NCI-H748 treated with DMSO at 0.1 percent for 48 hours (cell line): ENCODE measurements at regions not wholly inside any gene's neighbourhood (a gene's known extent, or its start where the extent isn't known, plus 50 kb on each side); places are given as distances from the start of the nearest gene placed in this dataset.
"Not testable (repeated sequence)": the region's sequence is repeated elsewhere in the genome, so short reads cannot be mapped to it uniquely, and the experiment has no call there.

Experiments used
- DNase-seq: peaks from one replicate; lab custom pipeline; 2025; lab: John Stamatoyannopoulos, UW

DNA sequence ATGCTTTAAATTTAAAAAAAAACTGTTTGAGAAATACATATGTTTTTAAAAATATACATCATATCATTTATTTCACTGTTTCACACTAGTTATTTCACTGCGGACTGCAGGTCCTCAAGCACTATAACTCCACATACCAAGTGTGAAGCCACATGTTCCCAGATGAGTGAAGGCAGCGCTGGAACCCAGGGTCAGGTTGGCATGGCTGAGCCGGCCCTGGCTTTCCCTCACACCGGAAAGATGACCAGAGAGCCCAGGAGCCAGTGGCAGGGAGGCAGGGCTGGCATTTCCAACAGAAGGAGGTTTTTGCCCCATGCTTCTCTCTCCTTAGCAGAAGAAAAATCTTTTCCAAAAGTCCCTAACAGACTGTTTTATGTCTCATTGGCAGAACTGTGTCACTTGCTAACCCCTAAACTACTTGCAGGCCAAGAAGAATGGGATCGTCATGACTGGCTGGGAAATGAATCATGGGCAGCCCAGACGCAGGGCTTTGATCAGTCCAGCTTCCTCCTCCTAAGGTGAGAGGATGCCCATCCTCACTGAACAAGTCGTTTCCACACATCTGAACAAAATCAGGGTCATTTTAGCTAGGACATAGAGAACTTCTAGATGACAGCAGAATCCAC is 287.6 kb upstream of the HNRNPA3 start:
- no peak for DNase-seq

DNA sequence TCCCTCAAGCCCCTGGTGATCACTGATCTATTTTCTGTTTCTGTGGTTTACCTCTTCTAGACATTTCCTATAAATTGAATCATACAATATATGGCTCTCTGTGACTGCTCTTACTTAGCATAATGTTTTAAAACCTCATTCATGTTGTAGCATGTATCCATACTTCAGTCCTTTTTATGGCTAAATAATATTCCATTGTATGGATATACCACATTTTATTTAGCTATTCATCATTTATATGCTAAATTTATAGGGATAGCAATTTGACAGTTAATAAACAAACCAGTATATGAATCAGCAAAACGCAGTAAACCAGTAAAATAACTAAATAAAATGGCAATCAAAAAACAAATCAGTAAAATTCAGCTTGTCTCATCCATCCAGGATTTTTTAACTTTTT is 286.1 kb upstream of the HNRNPA3 start:
- no peak for DNase-seq

DNA sequence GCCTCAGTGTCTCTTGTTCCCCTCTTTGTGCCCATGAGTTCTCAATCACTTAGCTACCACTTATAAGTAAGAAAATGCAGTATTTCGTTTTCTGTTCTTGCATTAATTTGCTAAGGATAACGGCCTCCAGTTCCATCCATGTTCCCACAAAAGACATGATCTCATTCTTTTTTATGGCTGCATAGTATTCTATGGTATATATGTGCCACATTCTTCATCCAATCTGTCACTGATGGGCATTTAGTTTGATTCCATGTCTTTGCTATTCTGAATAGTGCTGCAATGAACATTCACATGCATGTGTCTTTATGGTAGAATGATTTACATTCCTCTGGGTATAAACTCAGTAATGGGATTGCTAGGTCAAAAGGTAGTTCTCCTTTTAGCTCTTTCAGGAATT is 283.2 kb upstream of the HNRNPA3 start:
- DNase-seq: not testable (repeated sequence)

- no peak for DNase-seq
Observed at GRCh38 chr2:176931588-176932563, 280.7 kb upstream of the HNRNPA3 start.

DNA sequence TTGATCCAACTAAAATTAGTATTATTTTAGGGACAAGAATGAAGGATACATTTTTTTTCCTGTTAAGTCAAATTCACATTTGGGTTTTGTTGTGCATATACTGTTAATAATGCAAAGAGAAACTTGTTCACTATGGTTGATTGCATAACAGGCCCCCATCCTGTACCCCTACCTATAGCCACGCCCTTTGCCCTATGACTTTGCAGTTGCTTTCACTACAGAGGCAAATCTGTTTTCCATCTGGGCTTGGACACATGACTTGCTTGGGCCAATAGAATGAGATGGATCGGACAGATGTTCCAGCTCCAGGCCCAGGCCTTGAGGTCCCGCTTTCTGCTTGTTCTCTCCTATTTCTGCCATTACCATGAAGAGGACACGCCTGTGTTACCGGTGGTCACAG is 278.5 kb upstream of the HNRNPA3 start:
- no peak for DNase-seq

GRCh38 chr2:176934869-176935415 is 277.7 kb upstream of the HNRNPA3 start:
- DNase-seq: no peak

DNA sequence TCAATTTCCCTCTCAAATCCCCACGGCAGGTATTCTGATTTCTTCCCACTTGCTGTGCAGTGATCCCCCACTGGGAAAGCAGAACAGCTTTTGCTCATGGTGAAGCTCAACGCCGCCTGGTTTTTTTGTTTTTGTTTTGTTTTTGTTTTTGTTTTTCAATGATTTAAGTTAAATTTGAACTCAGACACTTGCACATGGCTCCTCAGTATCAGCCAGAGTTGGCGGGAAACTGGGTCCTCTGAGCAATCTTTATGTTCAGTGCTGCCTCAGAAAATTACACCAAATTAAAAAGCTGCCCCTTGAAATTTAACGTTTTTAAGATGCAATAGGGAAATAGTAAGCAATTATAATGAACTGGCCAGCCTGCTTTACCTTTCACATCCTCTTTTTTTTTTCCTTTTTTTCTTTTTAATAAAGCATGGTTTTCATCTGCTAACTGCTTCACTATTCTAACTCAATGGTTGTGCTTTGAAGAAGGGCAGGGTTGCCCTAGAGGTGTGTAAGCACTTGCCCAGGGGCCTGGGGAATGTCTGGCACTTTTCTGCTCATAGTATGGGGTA is 277.0 kb upstream of the HNRNPA3 start:
- DNase-seq: no peak

DNA sequence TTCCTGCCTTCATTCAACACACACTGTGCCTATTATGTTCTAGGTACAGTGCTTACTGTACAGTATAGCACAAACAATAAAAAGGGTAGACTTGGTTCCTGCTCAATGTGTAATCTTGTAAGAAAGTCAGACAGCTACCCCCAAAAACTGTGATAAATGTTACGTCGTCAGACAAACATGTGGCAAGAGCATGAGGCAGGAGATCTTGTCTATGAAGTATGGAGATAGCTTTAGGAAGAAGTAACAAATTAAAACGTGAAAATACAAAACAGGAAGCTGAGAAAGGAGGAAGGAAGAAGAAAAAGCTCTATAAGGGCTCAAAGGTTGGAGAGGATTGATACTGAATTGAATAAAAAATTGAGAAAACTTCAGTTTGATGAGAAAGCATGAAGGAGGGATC is 276.2 kb upstream of the HNRNPA3 start:
- no peak for DNase-seq

- no peak for DNase-seq
Observed at GRCh38 chr2:176944998-176945397, 267.6 kb upstream of the HNRNPA3 start.

- DNase-seq: no peak
Observed at GRCh38 chr2:176947754-176948153, 264.8 kb upstream of the HNRNPA3 start.

- not testable (repeated sequence) for DNase-seq
Observed at GRCh38 chr2:176951218-176951617, 261.4 kb upstream of the HNRNPA3 start.

DNA sequence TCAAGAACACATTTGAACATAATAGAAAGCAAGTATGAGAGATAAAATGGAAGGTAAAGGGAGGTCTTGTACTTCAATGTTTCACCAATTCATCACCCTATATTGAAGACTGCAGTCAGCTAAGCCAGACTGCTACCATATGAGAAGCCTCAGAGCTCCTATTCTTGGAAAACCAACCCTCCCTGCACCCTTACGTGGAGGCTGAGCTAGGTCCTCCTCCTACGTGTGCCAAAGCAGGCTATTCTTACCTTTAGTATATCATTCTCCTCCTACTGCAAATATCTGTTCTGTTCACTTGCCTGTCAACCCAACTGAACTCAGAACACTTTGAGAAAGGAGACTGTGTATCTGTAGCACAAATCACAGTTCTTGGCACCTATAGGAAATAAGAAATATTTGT is 255.8 kb upstream of the HNRNPA3 start:
- DNase-seq: no peak

DNA sequence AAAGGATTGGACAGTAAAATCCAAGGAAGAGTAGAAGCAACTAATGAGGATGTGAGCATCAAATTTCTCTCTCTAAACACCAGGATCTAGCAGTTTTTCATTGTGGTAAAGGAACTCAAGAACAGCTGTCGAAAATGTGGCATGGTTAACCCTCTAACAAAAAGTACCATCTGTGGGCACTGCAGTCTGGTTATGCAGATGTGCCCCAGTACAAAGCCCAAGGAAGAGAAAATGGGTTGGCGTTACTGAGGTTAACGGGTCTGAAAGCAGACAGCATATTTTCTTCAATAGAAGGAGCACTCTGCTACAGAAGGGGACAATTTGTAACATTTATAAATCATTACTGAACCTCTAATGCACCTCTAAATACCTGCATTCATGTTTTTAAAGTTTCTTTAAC is 253.0 kb upstream of the HNRNPA3 start:
- DNase-seq: no peak

- DNase-seq: no peak
Observed at GRCh38 chr2:176960061-176960460, 252.5 kb upstream of the HNRNPA3 start.

- no peak for DNase-seq
Observed at GRCh38 chr2:176960736-176961520, 251.7 kb upstream of the HNRNPA3 start.

GRCh38 chr2:176961775-176962619 is 250.6 kb upstream of the HNRNPA3 start:
- DNase-seq: no peak

DNA sequence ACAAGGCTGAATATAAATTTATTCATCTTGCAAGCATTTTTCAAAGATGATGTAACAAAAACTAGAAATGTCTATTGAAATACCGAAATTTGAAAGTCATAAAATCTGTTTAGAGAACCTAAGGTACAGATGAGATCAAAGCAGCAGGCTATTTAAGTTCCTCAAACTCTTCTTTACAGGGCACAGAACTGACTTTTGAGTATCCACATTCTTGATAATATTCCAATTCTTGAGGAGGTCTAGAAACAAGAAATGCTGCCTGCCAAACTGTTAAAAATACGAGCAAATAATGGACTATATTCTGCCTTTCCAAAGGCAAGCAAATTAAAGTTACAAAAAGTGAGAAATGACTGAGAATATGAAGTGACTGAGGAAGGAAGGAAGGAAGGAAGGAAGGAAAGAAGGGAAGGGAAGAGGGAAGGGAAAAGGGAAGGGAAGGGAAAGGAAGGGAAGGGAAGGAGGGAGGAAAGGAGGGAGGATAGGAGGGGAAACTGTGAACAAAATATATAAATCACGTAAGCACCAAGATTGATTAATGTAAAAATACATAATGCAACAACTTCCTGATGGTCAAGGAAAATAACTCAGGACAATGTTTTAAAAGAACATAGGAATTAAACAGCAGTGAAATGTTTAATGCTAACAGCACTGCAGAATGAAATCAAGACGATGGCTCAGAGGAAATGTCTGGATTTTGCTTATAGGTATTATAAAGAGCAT is 248.9 kb upstream of the HNRNPA3 start:
- no peak for DNase-seq

DNA sequence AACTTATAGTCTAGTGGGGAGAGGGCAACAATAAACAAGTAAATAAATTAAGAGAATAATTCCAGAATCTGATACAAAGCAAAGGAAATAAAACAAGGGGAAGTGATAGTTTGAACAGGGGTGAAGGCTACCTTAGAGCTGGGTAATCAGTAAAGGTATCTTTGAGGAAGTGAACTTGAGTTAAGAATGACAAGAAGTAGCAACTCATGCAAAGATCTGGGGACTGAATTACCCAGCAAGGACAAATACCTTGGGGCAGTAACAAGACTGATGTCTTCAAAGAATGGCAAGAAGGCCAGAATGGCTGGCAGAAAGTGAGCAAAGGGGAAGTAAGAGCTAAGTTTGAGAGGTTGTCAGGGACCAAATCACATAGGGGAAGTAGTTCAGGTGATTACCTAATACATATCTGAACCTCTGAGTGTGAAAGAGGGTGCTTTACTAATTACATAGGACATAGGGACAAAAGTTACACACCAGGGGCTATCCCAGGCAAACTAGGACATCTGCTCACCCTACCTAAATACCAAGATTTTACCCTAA is 244.6 kb upstream of the HNRNPA3 start:
- no peak for DNase-seq

DNA sequence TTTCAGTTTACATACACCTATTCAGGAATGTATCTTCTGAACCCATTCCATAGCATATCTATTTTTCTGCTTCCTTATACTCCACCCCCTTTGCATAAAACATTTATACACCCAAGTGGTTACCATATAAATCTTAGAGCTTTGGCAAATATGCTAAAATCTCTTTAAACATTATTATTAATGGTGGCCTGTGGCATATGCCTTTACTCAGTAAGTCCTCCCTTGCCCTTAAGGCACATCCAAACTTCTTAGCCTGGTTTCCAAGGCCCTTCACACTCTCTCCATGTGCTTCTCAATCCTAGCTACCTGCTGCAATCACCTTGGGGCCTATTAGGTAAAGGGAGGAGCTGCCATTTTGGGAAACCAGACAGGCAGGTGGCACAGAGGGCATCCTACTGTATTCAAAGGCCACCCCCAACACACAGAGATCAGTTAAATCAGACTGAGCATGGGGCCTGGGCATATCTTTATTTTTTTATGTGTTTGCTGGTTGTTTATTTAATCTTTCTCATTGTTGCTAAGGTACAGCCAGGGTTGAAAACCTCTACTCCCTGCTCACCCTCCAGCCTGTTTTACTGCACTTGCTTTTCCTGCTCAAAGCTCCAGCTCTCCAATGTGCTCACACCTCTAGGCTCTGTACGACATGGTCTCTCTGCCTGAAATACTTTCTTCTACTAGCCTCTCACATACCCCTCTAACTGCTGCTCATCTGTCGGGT is 242.8 kb upstream of the HNRNPA3 start:
- no peak for DNase-seq
